K562 (cell line): ENCODE measurements at regions not wholly inside any gene's neighbourhood (a gene's known extent, or its start where the extent isn't known, plus 50 kb on each side); places are given as distances from the start of the nearest gene placed in this dataset.

Experiments used
- ATAC-seq: fragments of 200-7000 bp; cut with Tn5 transposase; 3 replicates; pipeline ENCODE4 v1.9.1; 2020; ENCODE audit warnings: moderate library complexity
- BruUV-seq: library from RNA; stranded (reverse); fragments of 400-500 nt; replicated peaks from 2 replicates; lab custom pipeline; 2021; lab: Mats Ljungman, UMichigan
- CTCF ChIA-PET: fragments of 300-600 bp; formaldehyde crosslinking; extraction: SDS; loops from one replicate; lab custom pipeline; 2021; ENCODE audit warnings: low intra/inter-chr PET ratio; lab: Yijun Ruan, JAX
- POLR2A ChIA-PET: fragments of 300-600, 350-650 bp; sonication (Branson Sonifier 250); formaldehyde crosslinking; extraction: SDS; loops from one replicate; lab custom pipeline; 2021; ENCODE audit warnings: antibody characterized with exemption, inconsistent platforms; lab: Yijun Ruan, JAX
- DNase-seq, 4 experiments: peaks; one replicate each; pipeline versions ENCODE4 v3.0.0 to v3.0.0-alpha.2; 2011 to 2018; ENCODE audit warnings: low spot score in 3 of 4, mixed read lengths in 3 of 4; ENCODE audit errors: extremely low read depth in 1 of 4
- FAIRE-seq: peaks from 2 replicates; lab custom pipeline; 2011; peaks lifted over from hg19 to GRCh38; lab: Jason Lieb, UNC
- H2AFZ ChIP-seq: 2 replicates; pipeline ENCODE4 v1.6.0; 2011; ENCODE audit warnings: low read depth, low read length, control low read depth, inconsistent platforms
- H3K27ac ChIP-seq: fragments of 200-600 bp; 3 replicates; pipeline ENCODE4 v1.8.0; 2011; ENCODE audit warnings: low read depth, mild to moderate bottlenecking, control low read depth, inconsistent platforms, low read length, moderate library complexity, mixed read lengths; ENCODE audit errors: extremely low read depth
- H3K27me3 ChIP-seq, 2 experiments: fragments of 300-600 bp in 1 of 2; 2 replicates in 1 of 2; 3 replicates in 1 of 2; pipeline versions ENCODE4 v1.6.0 to v1.8.0; 2011; ENCODE audit warnings: inconsistent platforms in 2 of 2, low read length in 2 of 2, mild to moderate bottlenecking in 1 of 2, mixed read lengths in 1 of 2, moderate library complexity in 1 of 2; ENCODE audit not compliant: control insufficient read depth in 2 of 2, insufficient read depth in 2 of 2
- H3K36me3 ChIP-seq: fragments of 300-600 bp; 3 replicates; pipeline ENCODE4 v1.8.0; 2011; ENCODE audit warnings: mild to moderate bottlenecking, low read length, inconsistent platforms; ENCODE audit not compliant: control insufficient read depth, insufficient read depth
- H3K4me1 ChIP-seq, 2 experiments: fragments of 200-600 bp in 1 of 2; replicated peaks in 1 of 2; 2 replicates in 1 of 2; 3 replicates in 1 of 2; pipeline versions ENCODE4 v1.5.1 to v1.8.0; 2011; ENCODE audit warnings: inconsistent platforms in 2 of 2, low read length in 2 of 2, mild to moderate bottlenecking in 1 of 2, mixed read lengths in 1 of 2, moderate library complexity in 1 of 2; ENCODE audit not compliant: control insufficient read depth in 2 of 2, insufficient read depth in 2 of 2
- H3K4me2 ChIP-seq: 2 replicates; pipeline ENCODE4 v1.6.1; 2011; ENCODE audit warnings: low read length, control low read depth, inconsistent platforms, mixed read lengths; ENCODE audit not compliant: insufficient read depth
- H3K4me3 ChIP-seq: fragments of 200-600 bp; sonication (generic), shearing (Covaris generic); 2 replicates; pipeline ENCODE4 v1.5.1; 2016; ENCODE audit warnings: control low read depth, inconsistent platforms
- H3K79me2 ChIP-seq: fragments of 200-600 bp; 3 replicates; pipeline ENCODE4 v1.8.0; 2011; ENCODE audit warnings: low read length, inconsistent platforms; ENCODE audit not compliant: control insufficient read depth, insufficient read depth
- H3K9ac ChIP-seq, 2 experiments: 2 replicates each; pipeline versions ENCODE4 v1.6.0 to v1.6.1; 2011; ENCODE audit warnings: low read depth in 2 of 2, low read length in 2 of 2, control low read depth in 1 of 2, inconsistent platforms in 1 of 2, mild to moderate bottlenecking in 1 of 2, mixed read lengths in 1 of 2; ENCODE audit not compliant: insufficient read depth in 1 of 2
- H3K9me1 ChIP-seq: one replicate; pipeline ENCODE4 v1.6.0; 2011; ENCODE audit warnings: inconsistent platforms, mild to moderate bottlenecking, low read length, moderate library complexity; ENCODE audit not compliant: control insufficient read depth, insufficient read depth
- H3K9me3 ChIP-seq: replicated peaks from 2 replicates; pipeline ENCODE4 v1.5.1; 2011; ENCODE audit warnings: low read depth, low read length, inconsistent platforms; ENCODE audit not compliant: control insufficient read depth, insufficient read depth
- H4K20me1 ChIP-seq: replicated peaks from 2 replicates; pipeline ENCODE4 v1.6.1; 2011; ENCODE audit warnings: low read length, inconsistent platforms, mixed read lengths; ENCODE audit not compliant: control insufficient read depth, insufficient read depth
- CHD1 ChIP-seq: fragments of 200-600 bp; sonication (generic); IDR thresholded peaks from one replicate; pipeline ENCODE4 v1.6.1; 2012; ENCODE audit warnings: mild to moderate bottlenecking, moderate library complexity, low read length, inconsistent platforms
- COPS2 ChIP-seq: fragments of 450-650 bp; conservative IDR thresholded peaks from 2 replicates; pipeline ENCODE4 v1.6.1; 2016; ENCODE audit warnings: mild to moderate bottlenecking, moderate library complexity
- CREBBP ChIP-seq: IDR thresholded peaks from one replicate; pipeline ENCODE4 v1.6.1; 2012; ENCODE audit warnings: low read depth, mild to moderate bottlenecking, control low read depth, inconsistent platforms, low read length
- EHMT2 ChIP-seq: fragments of 450-650 bp; IDR thresholded peaks from 2 replicates; pipeline ENCODE4 v1.6.1; 2018; ENCODE audit warnings: antibody characterized with exemption
- FOXK1 ChIP-seq: sonication (generic); formaldehyde crosslinking; IDR thresholded peaks from 2 replicates; pipeline ENCODE4 v1.8.0; 2022; ENCODE audit warnings: missing genetic modification reagents, mild to moderate bottlenecking, borderline replicate concordance
- POLR3G ChIP-seq: IDR thresholded peaks from 2 replicates; pipeline ENCODE4 v1.6.1; 2011; ENCODE audit not compliant: insufficient read length, insufficient replicate concordance; ENCODE audit errors: extremely low read depth
- PRPF4 ChIP-seq: fragments of 200-400 bp; formaldehyde crosslinking; IDR thresholded peaks from one replicate; pipeline ENCODE4 v1.6.1; 2017; ENCODE audit warnings: low read length, low read depth, mild to moderate bottlenecking; ENCODE audit not compliant: insufficient read depth, poor library complexity, severe bottlenecking
- RHOXF2B ChIP-seq: fragments of 250-450 bp; sonication (Bioruptor Pico); conservative IDR thresholded peaks from 2 replicates; pipeline ENCODE4 v1.5.1; 2021
- RNF2 ChIP-seq: sonication (generic); IDR thresholded peaks from 2 replicates; pipeline ENCODE4 v1.6.1; 2016
- ZNF12 ChIP-seq: sonication (generic); formaldehyde crosslinking; IDR thresholded peaks from 2 replicates; pipeline ENCODE4 v1.4.0; 2020; ENCODE audit warnings: mild to moderate bottlenecking, missing genetic modification reagents
- WGBS: fragments of 100-300 bp; shearing (Covaris generic); methylation state at CpG from one replicate; pipeline ENCODE4 v1.1.6; 2016; ENCODE audit warnings: low coverage, mixed read lengths; ENCODE audit not compliant: insufficient coverage; ENCODE audit errors: missing lambda C conversion rate; 5-methylcytosine and 5-hydroxymethylcytosine counted together
- in situ Hi-C: fragments of 300-500 bp; cut with MboI; formaldehyde crosslinking; loops from 4 replicates; pipeline ENCODE4 v1.15.0; 2018; ENCODE audit warnings: inconsistent platforms, mixed read lengths
- intact Hi-C: fragments of 100-400 bp; cut with micrococcal nuclease; formaldehyde crosslinking; loops from 2 replicates; pipeline ENCODE4 v1.14.2; 2022
- TF ChIP-seq, protein P1 (sequence below): fragments of 450-650 bp; formaldehyde crosslinking; IDR thresholded peaks from 2 replicates; pipeline ENCODE4 v1.4.0; 2020; ENCODE audit warnings: mild to moderate bottlenecking, moderate library complexity

DNA sequence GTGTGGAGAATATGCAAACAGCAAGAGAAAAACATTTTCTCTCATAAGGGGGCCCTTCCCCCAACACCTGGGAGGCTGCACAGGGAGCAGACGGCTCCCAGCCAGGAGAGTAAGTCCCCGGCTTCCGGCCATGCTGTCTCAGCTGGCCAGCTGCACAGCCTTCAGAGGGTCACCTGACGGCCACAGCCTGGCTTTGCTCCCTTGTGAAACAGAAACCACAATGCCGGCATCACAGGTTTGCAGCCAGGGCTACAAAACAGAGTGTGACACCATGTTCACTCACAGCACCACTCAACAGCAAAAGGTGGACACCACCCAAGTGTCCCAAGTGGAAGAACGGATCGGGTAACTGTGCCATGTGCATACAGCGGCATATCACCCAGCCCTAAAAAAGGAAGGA is 86.9 kb upstream of the GPC1 start:
- no peaks in the 10 kb centered on the region for H3K79me2 ChIP-seq
- WGBS = 0% methylated on average over 4 of the region's 8 CpGs
- no peaks in the 10 kb centered on the region for H3K9me1 ChIP-seq
- H3K4me3 ChIP-seq = no peak overlapping the region
- H4K20me1 ChIP-seq = no peaks in the 10 kb centered on the region
- POLR2A ChIA-PET = no interaction called here
- CTCF ChIA-PET = no interaction called here
- H3K9me3 ChIP-seq = no peaks in the 10 kb centered on the region
- ATAC-seq (no peak), DNase-seq (no peak), FAIRE-seq (no peak)
- H3K4me1 ChIP-seq = no peaks in the 10 kb centered on the region
- peaks cover 2 to 49% of the 10 kb centered on the region in 2 experiments; a peak in 1 of 5 replicates for H3K27me3 ChIP-seq
- in situ Hi-C loops = no loop called here
- no TSS peak for BruUV-seq
- H3K27ac ChIP-seq = no peak overlapping the region
- H3K9ac ChIP-seq = no peak overlapping the region
- H3K4me2 ChIP-seq = no peak overlapping the region
- no peak for TF ChIP-seq RNF2
- TF ChIP-seq PRPF4 = no peak
- no peak for TF ChIP-seq CREBBP
- no peak for TF ChIP-seq COPS2
- no peak for TF ChIP-seq POLR3G
- TF ChIP-seq, protein P1, sequence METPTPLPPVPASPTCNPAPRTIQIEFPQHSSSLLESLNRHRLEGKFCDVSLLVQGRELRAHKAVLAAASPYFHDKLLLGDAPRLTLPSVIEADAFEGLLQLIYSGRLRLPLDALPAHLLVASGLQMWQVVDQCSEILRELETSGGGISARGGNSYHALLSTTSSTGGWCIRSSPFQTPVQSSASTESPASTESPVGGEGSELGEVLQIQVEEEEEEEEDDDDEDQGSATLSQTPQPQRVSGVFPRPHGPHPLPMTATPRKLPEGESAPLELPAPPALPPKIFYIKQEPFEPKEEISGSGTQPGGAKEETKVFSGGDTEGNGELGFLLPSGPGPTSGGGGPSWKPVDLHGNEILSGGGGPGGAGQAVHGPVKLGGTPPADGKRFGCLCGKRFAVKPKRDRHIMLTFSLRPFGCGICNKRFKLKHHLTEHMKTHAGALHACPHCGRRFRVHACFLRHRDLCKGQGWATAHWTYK (CRISPR knock-in tag) = no peak
- TF ChIP-seq CHD1 = no peak
- no peak for TF ChIP-seq EHMT2
- no peak for TF ChIP-seq FOXK1
- TF ChIP-seq RHOXF2B (CRISPR knock-in tag) = no peak
- TF ChIP-seq ZNF12 = no peak
- H3K36me3 ChIP-seq = no peaks in the 10 kb centered on the region
- intact Hi-C loops = no loop called here
- H2AFZ ChIP-seq = no peak overlapping the region
